ENCODE measurements at regions not wholly inside any gene's neighbourhood (a gene's known extent, or its start where the extent isn't known, plus 50 kb on each side); places are given as distances from the start of the nearest gene placed in this dataset.
A peak's percentile ranks its signal among the peaks of the same experiment; 100 is the strongest.

DNA sequence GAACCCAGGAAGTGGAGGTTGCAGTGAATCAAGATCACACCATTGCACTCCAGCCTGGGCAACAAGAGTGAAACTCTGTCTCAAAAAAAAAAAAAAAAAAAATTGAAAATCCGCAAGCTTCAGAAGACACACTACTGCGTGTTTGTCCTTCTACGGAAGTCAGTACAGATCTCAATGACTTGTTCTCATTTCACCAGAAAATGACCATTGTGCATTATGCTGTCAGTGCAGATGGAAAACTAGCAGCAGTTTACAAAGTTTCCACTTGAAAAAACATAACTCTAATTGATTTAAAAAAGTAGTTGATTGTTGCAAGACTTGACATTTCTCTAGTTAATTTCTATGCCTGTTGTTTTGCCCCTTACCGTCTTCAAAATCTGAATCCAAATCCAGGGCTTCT is 298.0 kb upstream of the DMRT1 start:
- Histone ChIP-seq H3K9me3 (no peaks in the 10 kb centered on the region), H3K4me1 (peaks cover 19% of the 10 kb centered on the region), H3K27me3 (ENCODE audit: low read depth) (no peaks in the 10 kb centered on the region), H3K36me3 (no peaks in the 10 kb centered on the region), H3K27ac (no peak overlapping the region), H3K4me3 (no peak overlapping the region)
- no peak for DNase-seq
- intact Hi-C loops (cut with DNase I), result no loop called here
- TF ChIP-seq, protein P1, sequence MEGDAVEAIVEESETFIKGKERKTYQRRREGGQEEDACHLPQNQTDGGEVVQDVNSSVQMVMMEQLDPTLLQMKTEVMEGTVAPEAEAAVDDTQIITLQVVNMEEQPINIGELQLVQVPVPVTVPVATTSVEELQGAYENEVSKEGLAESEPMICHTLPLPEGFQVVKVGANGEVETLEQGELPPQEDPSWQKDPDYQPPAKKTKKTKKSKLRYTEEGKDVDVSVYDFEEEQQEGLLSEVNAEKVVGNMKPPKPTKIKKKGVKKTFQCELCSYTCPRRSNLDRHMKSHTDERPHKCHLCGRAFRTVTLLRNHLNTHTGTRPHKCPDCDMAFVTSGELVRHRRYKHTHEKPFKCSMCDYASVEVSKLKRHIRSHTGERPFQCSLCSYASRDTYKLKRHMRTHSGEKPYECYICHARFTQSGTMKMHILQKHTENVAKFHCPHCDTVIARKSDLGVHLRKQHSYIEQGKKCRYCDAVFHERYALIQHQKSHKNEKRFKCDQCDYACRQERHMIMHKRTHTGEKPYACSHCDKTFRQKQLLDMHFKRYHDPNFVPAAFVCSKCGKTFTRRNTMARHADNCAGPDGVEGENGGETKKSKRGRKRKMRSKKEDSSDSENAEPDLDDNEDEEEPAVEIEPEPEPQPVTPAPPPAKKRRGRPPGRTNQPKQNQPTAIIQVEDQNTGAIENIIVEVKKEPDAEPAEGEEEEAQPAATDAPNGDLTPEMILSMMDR (IDR thresholded peaks at IDR 0.05), result no peak
- ATAC-seq, result no peak

DNA sequence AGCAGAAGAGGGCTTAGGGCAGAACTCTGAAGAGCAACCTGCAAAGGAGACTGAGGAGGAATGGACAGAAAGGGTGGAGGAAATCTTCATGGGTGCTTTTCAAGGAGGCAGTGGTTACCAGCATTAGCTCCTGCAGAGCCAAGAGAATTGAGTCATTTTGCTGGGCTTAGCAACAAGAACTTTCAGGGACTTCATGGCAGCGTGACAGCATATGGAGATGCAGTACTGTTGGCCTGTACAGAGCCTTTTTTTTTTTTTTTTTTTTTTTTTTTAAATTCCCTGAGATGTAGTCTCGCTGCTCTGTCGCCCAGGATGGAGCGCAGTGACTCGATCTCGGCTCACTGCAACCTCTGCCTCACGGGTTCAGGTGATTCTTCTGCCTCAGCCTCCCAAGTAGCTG is 296.0 kb upstream of the DMRT1 start:
- Histone ChIP-seq H3K36me3 (peaks cover 6% of the 10 kb centered on the region), H3K9me3 (no peaks in the 10 kb centered on the region), H3K27ac (no peak overlapping the region), H3K4me3 (no peak overlapping the region), H3K27me3 (ENCODE audit: low read depth) (no peaks in the 10 kb centered on the region), H3K4me1 (peaks cover 19% of the 10 kb centered on the region)
- TF ChIP-seq, protein P1 (IDR thresholded peaks at IDR 0.05), result no peak
- DNase-seq, result no peak
- ATAC-seq, result peak in 1 of 2 donors; percentile 36
- intact Hi-C loops (cut with DNase I), result no loop called here

DNA sequence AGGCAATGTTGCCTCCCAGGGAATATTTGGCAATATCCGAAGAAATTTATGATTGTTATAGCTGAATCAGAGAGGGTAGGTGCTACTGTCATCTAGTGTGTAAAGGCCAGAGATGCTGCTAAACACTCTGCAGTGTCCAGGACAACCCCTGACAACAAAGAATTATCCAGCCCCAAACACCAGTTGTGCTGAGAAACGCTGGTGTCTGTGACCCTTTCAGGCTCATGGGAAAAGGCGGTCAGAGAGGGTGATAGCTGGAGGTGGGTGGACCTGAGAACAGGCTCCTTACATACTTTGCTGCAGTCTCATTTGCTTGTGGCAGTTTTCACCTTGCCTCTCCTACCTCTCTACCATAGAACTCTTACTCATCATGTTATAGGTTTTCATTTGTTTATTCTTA is 295.3 kb upstream of the DMRT1 start:
- TF ChIP-seq, protein P1 (IDR thresholded peaks at IDR 0.05), result no peak
- Histone ChIP-seq H3K9me3 (no peaks in the 10 kb centered on the region), H3K27me3 (ENCODE audit: low read depth) (no peaks in the 10 kb centered on the region), H3K36me3 (peaks cover 6% of the 10 kb centered on the region), H3K4me1 (peaks cover 19% of the 10 kb centered on the region), H3K27ac (no peak overlapping the region), H3K4me3 (no peak overlapping the region)
- peak in 1 of 2 donors; percentile 52 for ATAC-seq
- DNase-seq, result no peak
- intact Hi-C loops (cut with DNase I), result no loop called here

DNA sequence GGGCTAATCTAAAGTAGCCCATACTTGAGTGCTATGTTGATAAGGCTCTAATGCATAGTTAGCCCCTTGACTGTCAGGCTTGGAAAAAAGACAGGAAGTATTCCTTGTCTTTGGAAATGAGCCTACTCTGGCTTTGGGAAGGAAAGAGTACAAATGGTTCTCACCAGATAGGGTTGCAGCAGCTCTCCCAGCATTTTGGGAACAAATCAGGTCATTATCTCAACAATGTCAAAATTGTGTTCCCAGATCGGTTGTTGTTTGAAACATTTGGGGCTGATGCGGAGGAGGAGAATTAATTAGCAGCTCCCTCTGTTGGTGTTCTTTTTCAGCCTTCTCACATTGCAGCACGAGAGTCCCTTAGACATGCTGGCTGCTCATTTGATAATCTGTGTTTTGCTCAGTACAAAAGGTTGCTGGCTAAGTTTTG is 294.7 kb upstream of the DMRT1 start:
- DNase-seq, result no peak
- H3K4me3 ChIP-seq, result no peak overlapping the region
- peaks cover 6% of the 10 kb centered on the region for H3K36me3 ChIP-seq
- peak; percentile 56 to 70 for ATAC-seq
- H3K27ac ChIP-seq, result peak overlapping the region; percentile 13
- H3K4me1 ChIP-seq, result peaks cover 19% of the 10 kb centered on the region
- intact Hi-C loops (cut with DNase I), result no loop called here
- H3K9me3 ChIP-seq, result no peaks in the 10 kb centered on the region
- TF ChIP-seq, protein P1 (IDR thresholded peaks at IDR 0.05), result peak; percentile 37
- H3K27me3 ChIP-seq (ENCODE audit: low read depth), result no peaks in the 10 kb centered on the region

DNA sequence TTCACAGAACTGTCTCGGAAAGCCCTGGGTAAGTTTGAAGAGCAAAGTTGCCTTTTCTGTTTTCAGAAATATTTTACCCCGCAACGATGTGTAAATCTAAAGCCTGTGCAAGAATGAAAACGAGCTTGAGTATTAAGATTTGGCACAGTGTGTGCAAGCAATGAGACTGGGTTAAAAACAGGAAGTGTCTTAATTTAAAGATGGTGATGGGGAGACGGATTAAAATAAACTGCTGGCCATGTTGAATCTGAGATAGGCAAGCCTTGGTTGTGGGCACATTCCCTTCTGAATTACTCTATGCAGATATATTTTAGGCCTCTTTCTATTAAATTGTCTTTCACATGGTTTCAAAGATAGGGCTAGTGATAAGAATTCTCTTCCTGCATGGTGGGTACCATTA is 294.2 kb upstream of the DMRT1 start:
- TF ChIP-seq, protein P1 (IDR thresholded peaks at IDR 0.05), result no peak
- no peak for DNase-seq
- intact Hi-C loops (cut with DNase I), result no loop called here
- Histone ChIP-seq H3K9me3 (no peaks in the 10 kb centered on the region), H3K27ac (peak overlapping the region; percentile 13), H3K4me1 (peaks cover 19% of the 10 kb centered on the region), H3K36me3 (peaks cover 6% of the 10 kb centered on the region), H3K4me3 (no peak overlapping the region), H3K27me3 (ENCODE audit: low read depth) (no peaks in the 10 kb centered on the region)
- ATAC-seq, result no peak

All from lower lobe of right lung (tissue), 2 donors.